ENCODE measurements at regions not wholly inside any gene's neighbourhood (a gene's known extent, or its start where the extent isn't known, plus 50 kb on each side); places are given as distances from the start of the nearest gene placed in this dataset.
A peak's percentile ranks its signal among the peaks of the same experiment; 100 is the strongest.

DNA sequence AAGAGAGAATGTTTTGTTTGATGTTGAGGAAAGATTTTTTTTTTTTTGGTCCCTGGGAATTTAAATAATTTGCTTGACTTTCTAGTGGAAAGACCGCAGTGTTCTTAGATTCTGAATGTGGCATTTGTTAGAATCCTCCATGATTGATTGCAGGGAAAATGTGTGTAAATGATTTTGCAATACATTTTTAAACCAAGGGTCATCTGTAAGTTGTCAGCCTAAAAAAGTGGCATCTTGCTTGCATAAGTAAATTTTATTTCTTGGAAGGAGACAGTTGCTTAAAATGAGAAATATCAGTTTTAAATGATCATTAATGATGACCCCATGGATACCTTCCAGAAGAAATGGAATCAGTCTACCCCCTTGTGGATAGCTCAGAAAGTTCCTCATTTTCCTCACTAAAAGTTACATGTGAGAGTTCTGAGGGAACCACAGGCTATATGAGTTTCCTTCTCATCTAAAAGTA, 105.1 kb upstream of the SLC25A48 start:
- no peak for DNase-seq (ENCODE audit: low read depth, low spot score)
- no peak overlapping the region for H3K27ac ChIP-seq

DNA sequence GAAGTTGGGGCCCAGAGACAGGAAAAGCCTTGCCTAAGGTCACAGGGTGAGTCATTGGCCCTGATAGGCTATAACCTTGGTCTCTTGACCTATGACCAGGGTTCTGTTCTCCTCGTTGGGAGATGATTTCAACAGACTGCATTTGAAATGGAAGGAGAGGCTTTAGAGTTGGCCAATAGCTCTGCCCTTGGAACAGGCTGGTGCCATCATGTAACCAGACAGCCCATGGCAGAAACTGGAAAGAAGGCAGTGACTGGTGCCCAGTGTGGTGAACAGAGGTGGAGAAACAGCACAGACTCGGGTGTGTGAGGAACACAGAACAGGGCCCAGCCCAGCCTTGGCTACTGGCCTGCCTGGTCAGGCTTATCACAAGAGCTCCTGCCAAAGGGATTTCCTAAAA, 109.8 kb upstream of the SLC25A48 start:
- no peak overlapping the region for H3K27ac ChIP-seq
- no peak for DNase-seq (ENCODE audit: low read depth, low spot score)

DNA sequence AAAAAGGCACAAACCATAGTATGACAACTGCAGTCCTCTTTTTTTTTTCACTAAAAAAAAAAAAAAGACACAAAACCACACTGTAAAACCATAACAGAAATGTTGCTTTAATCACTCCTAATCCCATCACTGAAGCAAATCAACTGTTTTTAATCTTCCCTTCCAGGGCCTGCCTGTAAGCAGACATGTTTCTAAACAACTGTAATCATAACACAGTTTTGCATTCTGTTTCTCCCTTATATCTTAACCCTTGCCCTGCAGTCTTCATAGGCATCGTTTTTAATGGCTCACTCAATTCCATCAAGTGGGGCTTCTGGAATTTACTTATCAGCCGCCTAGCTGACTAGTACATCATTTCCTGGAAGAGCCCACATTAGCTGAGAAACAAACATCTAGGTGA, 111.0 kb upstream of the SLC25A48 start:
- no peak overlapping the region for H3K27ac ChIP-seq
- DNase-seq (ENCODE audit: low read depth, low spot score) = no peak

DNA sequence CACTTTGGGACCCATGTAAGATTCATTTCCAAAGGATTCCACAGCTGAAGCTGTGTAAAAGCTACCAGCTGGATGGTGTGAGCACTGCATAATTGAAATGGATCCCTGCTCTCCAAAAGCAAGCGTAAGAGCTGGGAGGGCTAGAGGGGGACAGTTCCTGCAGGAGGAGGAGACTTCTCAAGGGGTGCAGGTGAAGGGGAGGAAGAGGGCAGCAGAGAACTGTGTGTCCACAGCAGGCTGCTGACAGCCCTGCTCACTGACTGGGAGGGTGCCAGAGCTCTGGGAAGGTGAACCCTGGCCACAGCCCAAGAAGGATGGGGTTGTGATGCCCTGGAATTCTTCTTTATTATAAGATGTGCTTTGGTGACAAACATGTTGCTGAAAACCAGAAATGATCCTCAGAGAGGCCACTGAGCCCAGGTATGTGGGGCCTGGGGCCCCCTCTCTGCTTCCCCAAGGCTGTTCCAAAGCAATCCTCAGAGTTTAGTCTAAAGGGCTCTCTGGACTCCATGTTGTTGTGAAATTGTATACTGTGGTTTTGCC, 112.8 kb upstream of the SLC25A48 start:
- no peak overlapping the region for H3K27ac ChIP-seq
- no peak for DNase-seq (ENCODE audit: low read depth, low spot score)

DNA sequence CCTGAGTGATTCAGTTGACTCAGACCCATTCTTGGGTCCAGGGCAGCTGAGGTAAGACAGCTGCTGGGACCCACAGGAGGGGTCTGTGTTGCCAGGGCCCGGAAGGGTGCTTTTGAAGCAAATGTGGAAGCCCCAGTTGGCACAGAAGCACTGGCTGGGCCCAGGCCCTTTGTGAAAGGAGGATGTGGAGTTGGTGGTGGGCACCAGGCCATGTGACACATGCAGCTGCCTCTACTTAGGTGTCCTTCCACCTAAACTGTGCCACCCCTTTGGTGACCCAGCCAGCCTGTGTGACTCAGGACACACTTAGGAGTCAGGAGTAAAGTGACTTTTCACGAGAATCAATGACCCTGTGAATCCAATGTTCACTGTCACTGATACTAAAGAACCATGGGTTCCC, 114.3 kb upstream of the SLC25A48 start:
- H3K27ac ChIP-seq = no peak overlapping the region
- no peak for DNase-seq (ENCODE audit: low read depth, low spot score)

DNA sequence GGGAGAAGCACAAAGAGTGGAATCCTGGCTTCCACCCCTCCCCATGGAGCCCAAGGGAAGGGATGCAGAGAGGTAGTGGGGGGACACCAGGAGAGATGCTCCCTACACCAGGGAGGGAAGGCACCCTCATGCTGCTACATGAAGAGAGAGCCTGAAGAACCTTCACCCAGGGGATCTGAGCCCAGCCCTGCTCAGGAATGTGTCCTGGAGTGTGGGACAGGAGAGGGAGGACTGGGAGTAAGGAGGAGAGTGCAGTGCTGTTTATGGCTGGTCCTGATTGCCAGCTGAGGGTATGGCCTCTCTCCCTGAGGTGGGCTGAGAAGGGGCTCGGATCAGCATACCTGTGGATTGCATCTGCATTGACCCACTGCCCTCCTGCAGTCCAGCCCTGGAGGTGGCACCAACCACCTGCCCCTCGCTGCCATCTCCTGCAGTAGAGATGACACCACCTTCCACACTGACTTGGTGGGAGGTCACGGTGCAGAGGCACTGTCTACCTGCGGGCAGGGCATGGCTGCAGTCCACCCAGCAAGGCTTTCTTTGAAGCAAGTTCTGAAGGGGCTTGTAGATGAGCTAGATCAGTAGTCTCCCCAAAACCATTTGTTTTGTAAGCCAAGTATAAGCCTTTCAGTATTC, 114.9 kb upstream of the SLC25A48 start:
- no peak for DNase-seq (ENCODE audit: low read depth, low spot score)
- H3K27ac ChIP-seq = no peak overlapping the region

DNA sequence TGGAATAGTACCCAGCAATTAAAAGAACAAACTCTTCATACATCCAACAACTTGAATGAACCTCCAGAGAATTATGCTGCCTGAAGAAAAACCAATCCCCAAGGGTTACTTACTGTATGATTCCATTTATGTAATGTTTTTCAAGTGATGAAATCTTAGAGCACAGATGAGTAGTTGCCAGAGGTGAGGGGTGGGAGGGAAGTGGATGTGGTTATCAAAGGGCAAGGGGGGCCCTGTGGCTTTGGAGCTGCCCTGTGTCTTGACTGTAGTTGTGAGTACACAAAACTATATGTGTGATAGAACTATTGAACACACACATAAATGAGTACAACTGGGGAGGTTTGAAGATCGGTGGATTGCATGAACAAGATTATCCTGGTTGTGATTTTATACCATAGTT, 115.8 kb upstream of the SLC25A48 start:
- H3K27ac ChIP-seq = no peak overlapping the region
- no peak for DNase-seq (ENCODE audit: low read depth, low spot score)

DNA sequence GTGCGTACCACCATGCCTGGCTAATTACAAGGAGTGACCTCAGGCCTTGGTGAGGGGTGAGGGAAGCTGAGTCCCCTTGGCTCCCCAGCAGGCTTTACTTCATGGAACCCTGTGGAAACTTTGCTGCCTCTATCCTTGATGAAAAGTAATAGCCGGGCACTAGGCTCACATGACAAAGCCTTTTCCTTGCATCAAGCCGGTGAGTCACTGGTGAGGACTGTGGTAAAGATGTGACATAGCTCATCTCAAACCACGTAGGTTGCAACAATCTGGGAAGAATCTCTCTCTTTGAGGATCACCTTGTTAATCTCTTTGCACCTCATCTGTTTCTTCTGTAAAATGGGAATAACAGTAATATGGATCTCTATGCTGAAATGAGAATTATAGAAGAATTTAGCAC, 116.3 kb upstream of the SLC25A48 start:
- DNase-seq (ENCODE audit: low read depth, low spot score) = no peak
- H3K27ac ChIP-seq = no peak overlapping the region

DNA sequence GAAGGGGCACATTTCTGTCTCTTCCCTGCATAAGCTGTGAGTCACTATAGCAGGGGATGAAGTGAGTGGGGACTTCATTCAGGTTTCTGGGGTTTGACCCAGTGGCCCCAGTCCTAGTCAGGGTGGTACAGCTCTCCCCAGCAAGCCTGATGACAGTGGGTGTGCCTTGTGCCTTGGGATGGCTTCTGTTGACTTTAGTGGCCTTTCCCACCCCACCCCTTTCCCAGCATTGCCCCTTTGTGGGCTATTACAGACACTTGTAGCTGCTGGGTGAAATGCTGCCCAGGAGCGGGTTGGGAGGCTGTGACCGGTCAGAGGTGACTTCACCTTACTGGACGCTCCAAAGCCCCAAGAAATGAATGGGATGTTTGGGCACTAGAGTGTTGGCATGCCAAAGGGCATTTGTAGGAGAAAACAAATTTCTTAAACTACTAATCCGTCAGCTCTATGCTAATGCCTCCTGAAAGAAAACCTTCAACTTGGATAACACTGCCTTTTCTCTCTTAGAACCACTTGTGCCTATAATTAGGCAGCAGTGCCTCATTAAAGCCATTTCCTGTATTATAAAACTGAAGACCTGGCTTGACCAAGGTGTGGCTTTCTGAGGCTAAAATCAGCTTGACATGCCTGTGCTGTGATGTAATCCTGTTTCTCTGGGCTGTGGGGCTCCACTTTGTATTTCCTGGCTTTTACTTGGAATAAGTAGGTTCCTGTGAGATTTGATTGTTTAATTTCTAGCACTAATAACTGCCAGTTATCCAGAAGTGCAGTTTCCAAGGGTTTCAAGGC, 119.0 kb upstream of the SLC25A48 start:
- peak overlapping the region; percentile 8 for H3K27ac ChIP-seq
- no peak for DNase-seq (ENCODE audit: low read depth, low spot score)

DNA sequence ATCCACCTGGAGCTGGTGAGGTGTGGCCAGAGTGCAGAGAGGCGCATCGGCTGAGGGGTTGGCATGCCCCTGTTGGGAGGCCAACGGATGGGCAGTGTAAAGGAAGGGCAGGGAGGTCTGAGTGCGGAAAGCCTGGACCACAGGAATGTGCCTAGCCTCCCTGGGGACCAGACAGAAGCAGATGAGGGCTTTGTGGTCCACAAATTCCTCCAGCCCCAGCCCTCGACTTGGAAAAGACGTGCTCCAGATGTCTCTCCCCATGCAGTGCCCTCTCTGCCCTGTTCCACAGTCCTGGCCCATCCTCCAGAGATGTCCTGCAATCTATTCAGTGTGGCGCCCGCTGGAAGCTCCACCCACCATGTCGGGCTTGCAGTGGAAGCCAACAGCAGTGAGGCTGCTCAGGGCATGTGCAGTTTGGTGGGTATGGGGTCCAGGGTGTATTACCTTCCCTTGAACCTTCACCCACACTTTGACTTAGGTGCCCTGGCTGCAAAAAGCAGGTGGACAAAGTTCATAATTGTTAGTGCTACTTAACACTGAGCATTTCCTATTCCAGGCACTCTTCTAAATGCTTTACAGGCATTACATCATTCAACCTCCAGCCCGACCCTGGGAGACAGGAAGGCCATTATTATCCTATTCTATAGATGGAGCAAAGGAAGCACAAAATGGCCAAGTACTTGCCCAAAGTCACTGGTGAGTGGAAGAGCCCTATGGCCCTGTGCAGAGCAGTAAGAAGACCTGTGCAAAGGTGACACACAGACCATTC, 120.2 kb upstream of the SLC25A48 start:
- DNase-seq (ENCODE audit: low read depth, low spot score) = no peak
- no peak overlapping the region for H3K27ac ChIP-seq

DNA sequence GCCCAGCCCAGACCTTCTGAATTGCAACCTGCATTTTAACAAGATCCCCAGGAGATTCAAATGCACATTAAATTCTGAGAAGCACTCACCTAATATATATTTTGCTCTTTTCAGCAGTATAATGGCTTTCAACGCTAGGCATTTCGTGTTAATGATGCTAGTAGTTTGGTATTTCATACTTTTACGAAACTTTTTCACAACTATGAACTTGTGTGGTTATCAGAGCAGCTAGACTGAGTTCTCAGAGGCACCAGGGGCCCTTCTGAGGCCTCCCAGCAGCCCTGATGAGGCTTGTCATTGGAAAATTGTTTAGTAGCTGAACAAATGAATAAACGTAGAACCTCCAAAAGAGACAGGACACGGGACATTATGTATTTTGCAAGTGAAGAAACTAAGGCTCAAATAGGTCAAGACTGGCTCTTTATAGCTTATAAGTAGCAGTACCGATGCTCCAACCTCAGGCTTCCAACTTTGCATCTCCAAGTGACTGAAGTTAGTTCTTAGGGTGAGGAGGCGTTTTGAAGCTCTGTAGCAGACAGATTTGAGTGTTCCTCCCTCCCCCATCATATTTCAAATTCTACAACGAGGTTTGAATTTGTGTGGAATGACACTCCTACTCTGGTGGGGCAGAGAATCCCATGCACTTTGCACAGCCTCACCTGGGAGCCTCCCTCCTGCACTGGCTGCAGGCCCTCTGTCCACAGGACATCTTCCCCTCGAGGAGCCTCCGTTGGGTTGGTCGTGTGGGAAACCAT, 121.1 kb upstream of the SLC25A48 start:
- no peak overlapping the region for H3K27ac ChIP-seq
- DNase-seq (ENCODE audit: low read depth, low spot score) = no peak

DNA sequence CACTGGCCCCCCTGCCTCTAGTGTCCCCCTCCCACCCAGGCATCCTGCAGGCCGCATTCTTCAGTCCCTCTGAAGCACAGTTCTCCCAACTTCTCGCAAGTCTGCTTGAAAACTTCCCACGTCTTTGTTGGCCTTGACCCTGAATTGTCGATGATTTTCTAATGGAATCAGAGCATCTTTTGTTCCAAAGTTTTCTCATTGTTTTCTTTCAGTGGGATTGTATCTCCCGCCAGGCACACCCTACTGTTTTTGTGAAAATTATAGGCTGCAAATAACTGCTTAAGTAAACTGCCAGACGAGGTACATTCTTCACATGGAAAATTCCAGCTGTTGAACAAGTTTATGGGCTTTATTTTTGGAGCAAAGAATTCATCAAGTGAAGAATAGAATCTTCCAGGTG, 122.6 kb upstream of the SLC25A48 start:
- DNase-seq (ENCODE audit: low read depth, low spot score) = no peak
- H3K27ac ChIP-seq = no peak overlapping the region

DNA sequence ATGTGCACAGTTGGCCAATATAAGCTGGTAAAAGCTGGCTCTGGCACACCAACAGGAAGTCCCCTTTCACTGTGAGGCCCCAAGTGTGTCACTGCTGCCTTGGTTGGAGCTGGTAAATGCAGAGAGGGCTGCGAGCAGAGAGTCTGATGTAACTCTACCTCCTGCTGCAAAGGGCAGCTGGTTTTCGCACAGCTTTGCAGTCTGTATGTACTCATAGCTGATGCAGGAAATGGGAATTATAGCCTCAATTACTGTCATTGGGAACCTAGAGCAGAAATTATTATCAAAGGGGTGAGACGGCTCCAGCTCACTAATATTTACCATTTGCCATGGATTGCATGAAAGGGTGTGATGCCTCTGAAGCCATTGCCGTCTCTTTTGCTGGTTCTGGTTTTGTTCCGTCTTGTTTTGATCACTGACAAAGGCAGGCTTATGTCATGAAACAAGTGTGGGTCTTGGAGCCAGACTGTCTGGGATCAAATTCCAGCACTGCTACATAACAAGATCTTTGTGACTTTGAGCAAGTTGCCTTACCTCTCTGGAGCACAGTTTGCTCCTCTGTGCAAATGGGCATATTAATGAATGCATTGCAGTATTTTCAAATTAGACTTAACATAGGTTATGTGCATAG, 124.3 kb upstream of the SLC25A48 start:
- no peak for DNase-seq (ENCODE audit: low read depth, low spot score)
- no peak overlapping the region for H3K27ac ChIP-seq

DNA sequence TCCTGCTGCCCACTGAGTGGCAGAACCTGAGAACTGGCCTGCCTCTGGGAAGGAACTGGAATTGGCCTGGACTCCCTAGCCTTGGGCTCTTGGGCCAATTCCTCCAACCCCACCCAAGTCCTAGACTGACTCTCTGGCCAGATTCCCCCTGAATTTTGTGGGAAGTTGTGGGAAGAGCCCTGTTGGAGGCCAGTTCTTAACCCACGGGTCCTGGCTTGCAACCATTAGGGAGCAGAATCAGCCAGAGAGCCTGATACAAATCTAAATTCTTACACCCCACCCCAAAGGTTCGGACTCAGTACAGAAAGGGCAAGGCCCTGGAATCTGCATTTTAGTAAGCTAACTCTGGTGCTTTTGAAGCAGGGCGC, 125.3 kb upstream of the SLC25A48 start:
- DNase-seq (ENCODE audit: low read depth, low spot score) = no peak
- no peak overlapping the region for H3K27ac ChIP-seq

DNA sequence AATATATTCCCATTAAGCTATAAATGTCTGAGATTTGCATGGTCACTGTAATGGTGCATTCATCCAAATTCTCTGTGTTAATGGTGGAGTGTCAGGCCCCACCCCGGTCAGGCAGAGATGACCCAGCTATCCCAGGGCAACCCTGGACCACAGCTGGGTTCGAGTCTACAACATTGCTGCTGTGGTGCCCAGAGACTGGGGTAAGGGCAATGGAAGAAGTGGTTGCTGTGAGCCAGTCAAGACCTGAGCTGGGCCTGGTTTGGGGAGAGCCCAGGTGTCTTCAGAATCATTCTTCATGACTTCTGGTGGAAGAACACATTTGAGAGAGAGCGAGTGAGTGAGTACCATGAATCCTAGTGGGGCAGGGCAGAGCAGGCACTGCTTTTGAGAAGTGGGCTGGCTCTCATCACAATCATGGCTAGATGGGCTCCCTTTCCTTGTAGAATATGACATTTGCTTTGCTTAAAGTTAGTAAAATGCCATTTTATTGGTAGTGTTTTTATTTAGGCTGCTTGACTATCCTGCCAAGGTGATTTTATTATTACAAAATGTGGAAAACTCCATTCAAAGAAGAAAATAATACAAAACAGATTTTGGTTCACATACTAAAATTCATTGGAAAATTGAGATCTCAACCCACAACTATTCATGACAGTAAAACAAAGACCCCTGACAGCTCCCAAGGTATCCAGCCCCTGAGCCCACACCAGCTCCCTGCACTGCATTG, 125.8 kb upstream of the SLC25A48 start:
- DNase-seq (ENCODE audit: low read depth, low spot score) = no peak
- H3K27ac ChIP-seq = no peak overlapping the region

DNA sequence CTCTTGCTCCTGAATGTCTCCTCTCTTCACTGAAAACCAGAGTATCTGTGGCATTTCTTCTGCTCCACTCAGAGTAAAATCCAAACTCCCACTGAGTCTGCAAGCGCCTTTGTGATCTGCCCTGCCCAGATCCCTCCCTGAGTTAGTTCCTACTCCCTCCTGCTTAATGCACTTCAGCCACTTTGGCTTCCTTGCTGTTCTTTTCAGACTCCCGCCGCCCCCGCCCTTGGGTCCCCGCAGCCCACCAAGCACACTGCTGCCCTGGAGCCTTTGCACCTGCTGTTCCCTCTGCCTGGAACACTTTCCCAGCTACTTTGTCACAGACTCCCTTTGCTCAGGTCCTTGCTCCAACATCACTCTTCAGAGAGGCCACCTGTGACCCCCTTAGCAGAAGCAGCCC, 127.2 kb upstream of the SLC25A48 start:
- H3K27ac ChIP-seq = no peak overlapping the region
- no peak for DNase-seq (ENCODE audit: low read depth, low spot score)

DNA sequence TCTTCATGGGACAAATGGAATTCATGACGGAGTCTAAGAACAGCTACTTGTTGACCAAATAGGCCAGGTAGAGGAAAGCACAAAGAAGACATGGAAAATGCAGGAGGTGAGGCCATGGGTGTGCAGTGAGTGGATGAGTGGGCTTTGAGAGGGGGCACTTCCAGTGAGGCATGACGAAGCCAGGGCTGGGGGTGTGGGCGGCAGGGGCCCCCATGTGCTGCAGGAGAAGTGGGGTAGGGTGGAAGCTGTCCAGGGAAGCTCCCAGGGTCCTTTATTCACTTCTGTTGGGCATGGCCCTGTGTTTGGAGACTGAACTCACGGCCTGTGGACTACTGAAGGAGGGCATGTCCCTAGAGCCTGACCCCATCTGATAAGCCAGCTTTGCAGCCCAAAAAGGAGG, 127.6 kb upstream of the SLC25A48 start:
- no peak for DNase-seq (ENCODE audit: low read depth, low spot score)
- no peak overlapping the region for H3K27ac ChIP-seq

DNA sequence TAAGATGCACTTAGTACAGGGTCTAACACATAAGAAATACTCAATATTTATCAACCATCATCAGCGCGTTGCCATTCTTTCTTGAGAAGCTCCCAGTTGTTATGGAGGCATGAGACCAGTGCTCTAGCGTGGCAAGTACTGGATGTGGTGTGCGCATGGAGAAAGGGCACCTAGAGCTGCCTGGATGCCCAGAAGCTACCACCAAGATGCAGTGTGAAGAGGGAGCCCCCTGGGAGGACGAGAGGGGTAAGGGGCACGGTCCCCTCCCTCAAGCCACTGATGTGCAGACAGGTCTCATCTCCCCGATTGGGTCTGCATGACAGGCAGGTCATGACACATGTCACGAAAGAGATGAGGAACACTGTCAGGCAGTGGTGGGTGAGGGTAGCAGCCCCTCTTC, 127.7 kb upstream of the CXCL14 start:
- H3K27ac ChIP-seq = peak overlapping the region; percentile 82
- no peak for DNase-seq (ENCODE audit: low read depth, low spot score)

DNA sequence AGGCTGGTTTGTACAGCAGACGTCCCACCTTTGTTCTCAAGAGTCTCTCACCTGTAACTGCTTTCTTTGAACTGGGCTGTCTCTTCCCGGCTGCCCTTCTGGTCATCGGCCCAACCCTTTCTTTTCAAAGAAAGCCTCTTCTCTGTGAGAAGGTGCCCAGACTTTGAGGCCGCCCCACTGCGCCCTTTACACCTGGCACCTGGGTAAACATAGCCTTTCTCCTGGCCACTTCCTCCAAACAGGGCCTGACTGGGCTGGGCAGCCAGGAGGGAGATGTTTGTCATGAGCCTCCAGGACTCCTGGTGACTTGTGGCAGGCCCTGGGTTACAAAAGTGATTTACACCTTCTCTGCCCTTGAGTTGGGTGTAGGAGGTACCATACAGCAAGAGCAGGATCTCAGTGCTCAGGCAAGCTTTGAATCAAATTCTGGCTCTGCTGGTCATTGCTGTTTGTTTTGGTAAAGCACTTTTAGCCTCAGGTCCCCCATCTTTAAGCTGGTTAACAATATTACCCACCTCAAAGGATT, 127.2 kb upstream of the CXCL14 start:
- no peak for DNase-seq (ENCODE audit: low read depth, low spot score)
- H3K27ac ChIP-seq = peak overlapping the region; percentile 82

Data from epithelial cell of prostate (primary cell).